HG03066 (cell line): ENCODE measurements at regions not wholly inside any gene's neighbourhood (a gene's known extent, or its start where the extent isn't known, plus 50 kb on each side); places are given as distances from the start of the nearest gene placed in this dataset.

Source experiments
- ATAC-seq: cut with Tn5 transposase; IDR thresholded peaks from one replicate; pipeline ENCODE4 v1.9.1; 2021; ENCODE audit warnings: low read depth; ENCODE audit not compliant: unreplicated experiment

DNA sequence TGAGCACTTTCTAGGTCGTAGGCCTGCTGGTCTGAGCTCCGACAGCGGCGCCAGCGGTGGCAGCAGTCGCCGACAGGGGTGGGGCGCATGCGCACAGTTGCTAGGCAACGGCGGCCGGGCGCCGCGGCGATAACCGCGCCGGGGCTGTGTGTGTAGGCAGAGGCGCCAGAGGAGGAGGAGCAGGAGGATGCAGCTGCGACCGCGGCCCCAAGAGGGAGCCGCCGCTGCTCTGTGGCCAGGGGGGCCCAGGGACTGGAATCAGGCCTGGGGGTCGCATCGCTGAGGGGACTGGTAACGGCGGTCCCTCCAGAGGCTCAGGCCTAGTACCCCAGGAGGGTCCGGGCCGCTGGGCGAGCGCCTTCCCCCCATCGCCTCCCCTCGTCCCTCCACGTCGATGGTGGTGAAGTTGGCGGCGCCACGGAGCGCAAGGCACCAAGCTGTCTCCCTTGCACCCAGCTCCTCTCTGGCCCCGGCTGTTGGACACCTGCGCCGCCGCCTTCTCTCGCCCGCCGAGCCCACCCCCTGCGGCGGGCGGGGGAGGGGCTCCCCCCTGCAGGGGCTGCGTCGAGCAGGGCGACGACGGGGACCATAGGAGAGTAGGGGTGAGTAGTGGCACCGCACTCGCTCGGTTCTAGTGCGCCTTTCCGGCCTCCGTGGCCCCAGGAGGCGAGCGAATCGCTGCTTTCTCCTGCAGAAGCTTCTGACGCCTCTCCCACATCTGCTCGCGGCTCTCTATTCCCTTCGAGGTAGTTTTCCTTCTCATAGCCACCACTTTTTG is 58.6 kb upstream of the ZC4H2 start, which contains the start of gene ZC3H12B:
Gene ZC3H12B (plus strand): TSS at position 159 of the 778 bp plus-strand sequence.
- peak; percentile 88 for ATAC-seq

DNA sequence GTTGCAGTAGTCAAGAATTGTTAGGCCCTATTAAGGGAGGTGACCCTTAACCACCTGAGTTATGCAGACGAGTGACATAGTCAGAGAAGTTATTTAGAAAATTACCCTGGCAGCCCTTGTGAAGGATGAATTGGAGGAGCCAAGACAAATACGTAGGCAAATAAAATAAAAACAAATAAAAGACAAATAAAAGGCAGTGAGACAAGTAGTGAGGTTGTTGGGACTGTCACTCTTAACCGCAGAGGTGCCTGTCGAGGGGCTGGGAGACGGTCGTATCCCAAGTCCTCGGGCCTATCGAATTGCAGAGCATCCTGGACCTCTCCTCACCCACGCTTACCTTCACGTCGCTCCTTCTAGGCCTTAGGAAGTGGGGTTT is 58.0 kb upstream of the ZC4H2 start:
- ATAC-seq = no peak
